ENCODE measurements at regions not wholly inside any gene's neighbourhood (a gene's known extent, or its start where the extent isn't known, plus 50 kb on each side); places are given as distances from the start of the nearest gene placed in this dataset.

DNA sequence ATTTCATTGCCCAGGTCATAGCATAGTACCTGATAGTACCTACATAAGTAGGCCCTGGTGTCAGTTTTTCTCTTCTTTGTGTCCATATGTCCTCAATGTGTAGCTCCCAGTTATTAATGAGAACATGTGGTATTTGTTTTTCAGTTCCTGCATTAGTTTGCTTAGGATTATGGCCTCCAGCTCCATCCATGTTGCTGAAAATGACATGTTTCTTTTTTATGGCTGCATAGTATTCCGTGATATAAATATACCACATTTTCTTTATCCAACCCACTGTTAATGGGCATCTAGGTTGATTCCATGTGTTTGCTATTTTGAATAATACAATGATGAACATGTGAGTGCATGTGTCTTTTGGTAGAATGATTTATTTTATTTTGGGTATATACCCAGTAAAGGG is 641.6 kb downstream of the RFPL4B start:
- TF ChIP-seq CTCF (IDR thresholded peaks at IDR 0.05) (no peak), POLR2A (IDR thresholded peaks at IDR 0.05) (no peak)
